Activated CD4-positive, alpha-beta T cell treated with anti-CD3 and anti-CD28 coated beads for 48 hours (primary cell): ENCODE measurements at regions not wholly inside any gene's neighbourhood (a gene's known extent, or its start where the extent isn't known, plus 50 kb on each side); places are given as distances from the start of the nearest gene placed in this dataset.

Source experiments
- DNase-seq: peaks from one replicate; pipeline ENCODE4 v3.0.0-alpha.2; 2020

DNA sequence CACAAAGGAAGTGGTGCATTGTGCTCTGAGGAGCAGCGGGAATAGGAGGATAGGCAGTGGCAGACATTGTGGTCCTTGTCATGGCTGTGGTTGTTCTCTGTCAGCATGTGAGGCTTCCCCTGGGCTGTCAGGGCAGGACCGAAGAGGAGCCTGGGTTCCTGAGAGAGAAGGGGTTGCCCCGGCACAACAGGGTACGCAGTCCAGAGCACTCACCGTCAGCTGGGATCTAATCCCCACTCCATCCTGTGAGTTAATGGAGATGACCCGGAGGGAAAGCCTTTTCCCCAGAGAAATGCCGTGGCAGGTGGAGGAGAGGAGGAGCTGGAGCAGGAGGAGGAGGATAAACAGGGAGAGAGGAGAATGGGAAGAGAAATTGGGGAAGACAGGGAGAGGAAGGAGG, 396.7 kb upstream of the HS6ST1 start:
- DNase-seq: no peak

DNA sequence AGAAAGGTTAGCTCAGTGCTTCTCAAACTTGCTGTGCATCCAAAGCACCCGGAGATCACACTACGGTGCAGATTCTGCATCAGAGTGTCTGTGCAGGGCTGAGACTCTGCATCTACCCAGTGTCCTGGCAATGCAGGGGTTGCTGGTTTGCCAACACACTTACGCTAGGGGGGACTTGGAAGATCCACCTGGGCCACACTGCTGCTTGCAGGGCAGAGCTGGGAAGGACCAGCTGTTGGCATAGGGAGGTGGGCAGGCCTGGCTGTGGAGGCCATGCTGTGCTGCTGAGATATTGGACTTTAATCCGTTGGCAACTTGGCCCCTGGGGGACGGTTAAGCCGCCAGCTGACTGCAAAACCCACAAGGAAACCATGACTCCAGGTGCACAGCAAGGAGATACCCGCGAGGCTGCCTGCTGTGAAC, 397.6 kb upstream of the HS6ST1 start:
- no peak for DNase-seq

DNA sequence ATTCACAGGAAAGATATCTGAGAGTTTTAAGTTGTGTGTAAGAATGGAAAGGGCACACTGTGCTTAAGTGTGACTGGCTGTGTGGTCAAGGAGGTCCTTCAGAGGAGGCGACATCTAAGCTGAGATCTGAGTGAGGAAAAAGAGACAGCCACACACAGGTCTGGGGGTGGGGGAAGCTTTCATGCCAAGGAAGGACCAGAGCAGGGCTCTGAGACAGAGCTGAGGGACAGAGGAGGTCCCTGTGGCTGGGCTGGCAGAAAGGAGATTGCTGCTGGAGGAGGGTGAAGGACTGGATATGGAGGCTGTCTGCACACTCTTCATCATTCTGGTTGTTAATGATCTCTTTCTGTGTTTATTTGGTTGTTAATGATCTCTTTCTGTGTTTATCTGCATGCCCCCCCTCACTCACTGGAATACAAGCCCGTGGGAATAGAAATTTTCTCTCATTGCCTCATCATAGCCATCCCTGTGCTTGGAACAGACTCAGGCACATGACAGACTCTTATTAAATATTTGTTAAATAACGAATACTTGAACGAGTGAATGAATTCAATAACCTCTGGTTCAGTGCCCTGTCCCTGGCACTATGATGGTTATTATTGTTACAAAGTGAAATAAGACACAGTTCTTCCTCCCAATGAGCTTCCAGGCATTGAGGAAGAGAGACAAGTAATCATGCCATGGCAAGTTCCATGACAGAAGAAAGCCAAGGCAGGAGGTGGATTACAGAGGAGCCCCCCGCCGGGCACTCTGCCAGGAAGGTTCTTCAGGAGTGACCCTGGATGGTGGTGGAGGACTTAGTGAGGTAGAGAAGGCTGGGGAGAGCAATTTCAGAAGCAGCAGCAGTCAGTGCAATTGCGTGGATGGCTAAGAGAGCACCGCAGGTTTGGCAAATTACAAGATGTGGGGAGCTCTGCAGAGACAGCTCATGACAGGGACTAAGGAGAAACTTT, 399.4 kb upstream of the HS6ST1 start:
- DNase-seq: no peak

- no peak for DNase-seq
Measured at GRCh38 chr2:128720080-128721022, 401.7 kb upstream of the HS6ST1 start.

DNA sequence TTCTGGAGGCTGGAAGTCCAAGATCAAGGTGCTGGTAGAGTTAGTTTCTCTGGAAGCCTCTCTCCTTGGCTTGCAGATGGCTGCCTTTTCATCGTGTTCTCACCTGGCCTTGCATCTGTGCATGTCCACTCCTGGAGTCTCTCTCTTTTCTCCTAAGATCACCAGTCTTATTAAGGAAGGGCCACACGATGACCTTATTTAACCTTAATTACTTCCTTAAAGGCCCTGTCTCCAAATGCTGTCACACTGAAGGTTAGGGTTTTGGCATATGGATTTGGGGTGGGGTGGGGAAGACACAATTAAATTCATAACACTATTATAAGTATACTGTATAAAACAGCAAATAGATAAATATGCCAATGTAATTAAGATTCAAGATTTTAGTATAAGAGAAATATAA, 402.4 kb upstream of the HS6ST1 start:
- no peak for DNase-seq

- no peak for DNase-seq
Measured at GRCh38 chr2:128722489-128722888, 403.8 kb upstream of the HS6ST1 start.

GRCh38 chr2:128724547-128724946, 405.9 kb upstream of the HS6ST1 start:
- no peak for DNase-seq

- no peak for DNase-seq
Measured at GRCh38 chr2:128724972-128725371, 406.3 kb upstream of the HS6ST1 start.

GRCh38 chr2:128726236-128726635, 407.6 kb upstream of the HS6ST1 start:
- DNase-seq: no peak

GRCh38 chr2:128726911-128727310, 408.2 kb upstream of the HS6ST1 start:
- no peak for DNase-seq

DNA sequence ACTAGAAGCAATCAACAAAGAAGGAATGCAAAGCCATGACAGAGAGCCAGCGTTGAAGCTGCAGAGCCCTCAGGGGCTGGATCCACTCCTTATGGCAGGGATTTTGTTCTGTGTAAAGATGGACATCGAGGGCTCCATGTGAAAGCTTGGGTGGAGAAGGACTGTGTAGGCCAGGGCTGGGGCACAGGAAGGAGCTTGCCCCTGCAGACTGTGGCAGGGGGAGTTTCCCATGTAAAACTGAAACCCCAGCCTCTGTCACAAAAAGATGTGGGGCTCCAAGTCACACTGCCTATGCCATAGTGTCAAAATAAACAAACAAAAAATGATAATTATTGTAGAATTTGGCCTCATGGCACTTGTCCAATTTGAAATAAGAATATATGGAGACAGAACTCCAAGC, 408.7 kb upstream of the HS6ST1 start:
- DNase-seq: no peak

DNA sequence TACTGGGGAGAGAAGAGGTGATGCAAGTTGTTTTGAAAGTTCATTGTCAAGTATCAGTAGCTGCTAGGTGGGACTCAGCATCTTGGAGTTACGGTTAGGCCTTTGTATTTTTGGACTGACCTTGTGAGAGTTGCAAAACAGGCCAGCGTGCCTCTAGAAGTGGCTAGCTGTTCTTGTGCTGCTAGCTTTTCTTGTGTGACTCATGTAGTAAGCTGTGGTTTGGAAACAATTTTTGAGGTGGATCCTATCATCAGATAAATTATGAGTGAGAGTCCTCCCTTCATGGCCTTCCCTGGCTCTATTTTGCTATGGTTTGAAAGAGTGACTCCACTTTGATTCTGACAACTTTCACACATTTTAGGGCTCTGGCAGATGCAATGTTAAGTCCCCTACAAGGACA, 409.2 kb upstream of the HS6ST1 start:
- DNase-seq: no peak

- no peak for DNase-seq
Measured at GRCh38 chr2:128729051-128729450, 410.4 kb upstream of the HS6ST1 start.

DNA sequence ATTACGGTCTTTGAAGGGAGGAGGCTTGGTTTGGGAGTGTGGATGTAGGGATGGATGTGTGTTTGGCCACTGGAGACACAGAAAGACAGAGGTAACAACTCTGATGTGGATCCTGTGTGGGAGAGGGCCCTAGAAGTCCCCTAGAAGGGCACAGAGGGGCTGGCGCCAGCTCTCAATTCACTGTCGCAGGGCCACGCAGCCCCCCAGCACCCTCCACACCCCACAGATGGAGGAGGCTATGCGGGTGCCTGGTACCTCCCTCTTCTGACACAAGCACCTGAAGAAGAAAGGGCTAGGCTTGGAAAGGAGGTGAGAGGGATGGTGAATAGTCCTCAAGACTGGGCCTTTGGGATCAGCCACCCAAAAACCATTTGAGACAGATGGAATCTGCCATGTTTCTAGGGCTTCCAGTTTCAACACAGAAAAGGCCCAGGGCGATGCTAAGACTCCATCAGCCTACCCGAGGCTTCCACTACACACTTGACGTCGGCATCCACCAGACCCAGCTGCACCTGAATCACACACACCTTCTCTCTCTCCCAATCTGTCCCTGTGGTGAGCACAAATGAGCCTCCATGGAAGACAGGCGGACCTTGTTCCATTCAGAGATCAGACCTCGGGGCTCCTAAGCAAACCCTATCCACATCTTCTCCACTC, 413.5 kb upstream of the HS6ST1 start:
- no peak for DNase-seq

DNA sequence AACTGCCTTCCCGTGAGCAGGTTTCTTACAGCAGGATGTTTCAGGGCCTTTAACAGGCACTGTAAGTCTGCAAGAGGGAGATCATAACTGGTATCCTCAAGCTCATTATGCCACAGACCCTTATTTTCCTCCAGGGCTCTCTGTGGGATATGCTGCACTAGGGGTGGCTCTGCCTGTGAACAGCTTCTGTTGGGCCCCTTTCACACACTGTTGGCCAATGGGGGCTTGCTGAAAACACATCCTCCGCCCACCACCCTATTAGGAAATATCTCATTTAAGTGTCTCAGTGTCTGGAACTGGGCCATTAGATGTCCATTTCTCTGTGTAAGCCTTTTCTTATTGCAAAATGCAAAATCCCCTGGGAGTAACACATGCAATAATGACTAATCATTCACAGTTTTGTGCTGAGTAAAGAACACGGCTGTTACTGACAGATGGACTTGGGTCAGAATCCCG, 414.3 kb upstream of the HS6ST1 start:
- no peak for DNase-seq

DNA sequence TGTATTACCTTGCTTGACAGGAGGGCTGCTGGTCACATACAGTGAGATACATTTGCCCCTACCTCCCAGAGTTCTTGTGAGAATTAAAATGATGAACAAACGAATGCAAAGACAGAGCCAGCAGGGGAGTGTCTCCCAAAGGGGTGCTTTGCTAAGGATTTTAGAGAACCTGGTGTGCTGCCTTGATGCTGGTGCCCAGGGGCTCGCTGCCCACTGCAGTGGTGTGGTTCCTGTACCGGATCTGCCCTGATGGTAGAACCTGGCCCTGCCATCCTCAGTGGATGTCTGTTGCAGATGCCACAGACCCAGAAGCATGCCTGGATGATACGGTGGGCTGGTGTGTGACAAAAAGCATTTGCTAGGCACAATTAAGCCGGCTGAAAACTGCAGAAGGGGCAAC, 414.8 kb upstream of the HS6ST1 start:
- no peak for DNase-seq

DNA sequence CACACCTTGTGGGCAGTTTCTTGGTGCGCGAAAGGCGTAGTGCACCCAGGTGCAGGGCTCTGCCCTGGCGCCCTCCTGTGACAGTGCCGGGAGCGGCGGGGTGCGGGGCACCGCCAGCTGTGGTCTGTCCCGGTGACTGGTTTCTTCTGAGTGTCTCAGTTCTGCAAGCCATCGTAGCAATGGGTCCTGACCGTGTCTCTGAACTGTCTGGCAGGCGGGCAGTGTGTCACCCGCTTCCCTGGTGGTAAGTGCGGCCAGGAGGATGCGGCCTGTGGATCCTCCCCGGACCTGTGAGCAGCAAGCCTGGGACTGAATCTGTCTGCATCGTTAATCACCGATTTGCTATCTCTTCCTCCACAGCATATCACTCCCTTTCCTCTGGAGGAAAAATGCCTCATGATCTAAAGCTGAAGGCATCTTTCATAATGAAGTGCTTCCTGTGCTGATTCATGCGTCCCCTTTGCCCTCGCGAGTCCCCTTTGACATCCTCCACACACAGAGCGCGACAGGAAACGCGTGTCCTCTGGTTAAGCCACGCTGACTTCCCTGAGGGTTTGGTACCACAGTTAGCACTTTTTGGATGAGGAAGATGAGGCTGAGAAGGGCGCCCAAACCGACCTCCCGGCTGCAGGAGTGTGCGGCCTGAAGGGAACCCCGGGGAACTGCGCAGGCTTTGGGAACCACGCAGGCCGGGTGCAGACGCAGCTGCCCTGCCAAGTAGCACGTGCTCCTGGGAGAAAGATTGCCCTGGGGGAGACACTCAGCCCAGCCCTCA, 416.0 kb upstream of the HS6ST1 start:
- peak; percentile 13 for DNase-seq

GRCh38 chr2:128735296-128735960, 416.8 kb upstream of the HS6ST1 start:
- no peak for DNase-seq

GRCh38 chr2:128736046-128736688, 417.5 kb upstream of the HS6ST1 start:
- no peak for DNase-seq

DNA sequence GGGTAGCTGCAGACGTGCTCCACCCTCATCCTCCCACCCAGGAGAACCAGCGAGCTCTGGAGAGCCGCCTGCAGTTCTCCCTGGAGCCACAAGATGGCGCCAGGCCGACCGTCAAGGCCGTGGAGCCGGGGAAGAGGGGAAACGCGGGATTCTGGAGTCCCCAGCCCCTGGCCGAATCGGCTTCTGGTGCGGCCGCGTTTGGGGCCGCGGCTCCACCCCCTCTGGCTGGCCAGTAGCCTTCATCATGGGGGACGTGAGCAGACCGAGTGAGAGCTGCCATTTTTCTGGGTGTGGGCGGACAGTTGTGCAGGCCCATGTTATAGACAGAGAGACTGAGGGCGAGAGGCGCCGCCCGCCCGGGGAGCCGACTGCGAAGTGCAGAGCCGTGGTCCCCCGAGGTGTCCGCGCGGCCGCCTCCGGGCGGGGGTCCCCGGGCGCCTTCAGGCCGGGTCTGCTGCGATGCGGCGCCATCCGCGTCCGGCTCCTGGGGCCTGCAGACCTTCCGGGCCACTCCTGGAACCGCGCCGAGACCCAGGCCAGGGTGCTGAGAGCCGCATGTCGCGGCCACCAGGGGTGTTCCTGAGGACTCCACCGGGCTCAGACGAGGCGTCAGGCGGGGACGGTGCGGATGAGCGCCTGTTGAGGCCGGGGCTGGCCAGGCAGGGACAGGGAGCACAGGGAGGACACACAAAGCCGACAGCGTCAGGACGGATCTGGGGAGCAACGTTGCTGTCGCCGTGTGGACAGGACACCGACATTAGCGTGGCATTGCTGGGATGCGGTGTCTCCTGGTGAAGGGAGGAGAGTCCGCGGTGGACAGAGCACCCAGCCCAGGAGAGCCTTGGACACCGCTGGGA, 418.2 kb upstream of the HS6ST1 start:
- DNase-seq: peak; percentile 78
